HG03442 (cell line): ENCODE measurements at regions not wholly inside any gene's neighbourhood (a gene's known extent, or its start where the extent isn't known, plus 50 kb on each side); places are given as distances from the start of the nearest gene placed in this dataset.

Source experiments
- ATAC-seq: cut with Tn5 transposase; IDR thresholded peaks from one replicate; pipeline ENCODE4 v1.9.1; 2021; ENCODE audit warnings: mild to moderate bottlenecking, moderate library complexity; ENCODE audit not compliant: unreplicated experiment

DNA sequence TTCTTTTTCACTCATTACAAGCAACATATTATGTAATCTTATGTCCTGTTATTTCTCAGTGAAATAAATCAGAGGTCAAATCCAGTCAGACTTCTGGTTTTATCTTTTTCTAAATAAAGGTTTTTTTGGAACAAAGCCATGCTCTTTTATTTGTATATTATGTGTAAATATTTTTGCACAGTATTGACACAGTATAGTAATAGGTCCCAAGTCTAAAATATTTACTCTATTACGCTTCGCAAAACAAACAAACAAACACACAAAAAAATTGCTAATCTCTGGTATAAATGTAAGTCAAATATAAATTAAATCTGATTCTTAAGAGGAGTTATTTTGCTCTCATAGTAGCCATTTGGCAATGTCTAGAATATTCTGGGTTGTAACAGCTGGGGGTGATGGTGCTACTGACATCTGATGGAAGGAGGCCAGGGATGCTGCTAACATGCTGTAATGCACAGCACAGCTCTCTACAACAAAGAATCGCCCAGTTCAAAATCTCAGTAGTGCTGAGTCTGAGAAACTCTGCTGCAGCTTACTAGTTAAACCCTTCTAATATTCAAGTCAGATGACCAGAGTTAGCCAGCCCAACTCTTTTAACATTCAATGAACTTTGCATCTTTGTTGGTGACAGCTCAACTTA is 602.1 kb downstream of the RAB28 start:
- no peak for ATAC-seq

DNA sequence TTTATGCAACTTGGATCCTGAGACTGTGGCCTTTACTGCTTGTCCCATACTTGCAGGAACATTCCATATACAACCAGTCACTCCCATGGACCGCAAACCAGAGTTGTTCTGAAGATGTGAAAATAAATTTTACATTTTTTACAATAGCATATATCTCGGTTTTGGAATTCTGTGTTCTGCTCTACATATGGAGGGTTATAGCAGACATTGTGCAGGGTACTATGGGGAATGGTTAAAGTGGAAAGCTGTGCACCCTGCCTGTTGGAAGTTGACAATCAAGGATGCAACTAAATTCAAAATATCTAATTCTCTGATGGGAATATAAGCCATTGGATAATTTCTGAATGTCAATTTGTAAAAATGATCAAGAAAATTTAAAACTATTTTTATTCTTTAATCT is 603.3 kb downstream of the RAB28 start:
- ATAC-seq, result no peak

GRCh38 chr4:12879496-12879895 is 604.6 kb downstream of the RAB28 start:
- no peak for ATAC-seq

DNA sequence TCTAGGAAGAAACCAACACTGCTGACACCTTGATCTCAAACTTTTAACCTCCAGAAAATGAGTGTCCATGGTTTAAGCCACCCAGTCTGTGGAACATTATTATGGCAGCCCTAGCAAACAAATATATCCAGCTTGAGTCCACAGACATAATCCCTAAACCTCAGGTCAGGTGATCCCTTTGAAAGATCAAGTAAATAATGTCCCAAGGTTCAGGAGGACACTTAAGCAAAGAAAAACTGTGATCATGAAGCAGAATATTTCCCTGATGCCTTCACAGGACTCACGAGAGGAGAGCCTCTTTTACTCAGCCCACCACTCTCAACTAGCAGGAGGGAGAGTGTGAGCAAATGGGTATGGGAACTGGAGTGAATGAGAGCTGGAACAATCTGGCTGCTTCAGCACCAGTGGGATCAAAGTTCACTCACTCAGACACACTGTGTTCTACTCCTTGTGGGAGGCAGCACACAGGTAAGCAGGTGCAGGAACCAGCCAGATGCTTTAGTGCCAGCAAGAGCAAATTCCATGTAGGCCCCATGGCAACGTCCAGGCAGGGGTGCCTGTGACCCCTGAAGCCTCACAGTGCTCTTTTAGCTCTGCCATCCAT is 608.4 kb downstream of the RAB28 start:
- ATAC-seq, result no peak

- no peak for ATAC-seq
Measured at GRCh38 chr4:12873351-12873750, 610.8 kb downstream of the RAB28 start.

DNA sequence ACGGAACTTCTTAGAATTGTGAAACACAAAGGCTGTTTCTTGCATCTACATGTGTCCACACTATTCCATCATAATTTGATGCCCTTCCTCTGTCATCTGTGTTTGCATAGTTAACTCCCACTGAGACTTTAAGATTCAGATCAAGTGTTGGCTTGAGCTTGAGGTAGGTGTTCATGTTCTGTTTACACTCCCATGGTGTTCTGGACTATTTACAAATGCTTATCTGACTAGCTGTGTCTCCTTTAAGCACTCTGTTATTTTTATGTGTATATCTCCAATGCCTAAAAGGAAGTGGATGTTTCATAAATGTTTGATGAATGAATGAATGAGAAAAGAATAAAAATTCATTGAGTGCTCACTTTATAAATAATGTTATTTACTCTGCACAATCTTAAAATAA is 622.7 kb downstream of the RAB28 start:
- no peak for ATAC-seq

GRCh38 chr4:12852338-12853307 is 631.5 kb downstream of the RAB28 start:
- ATAC-seq, result no peak

GRCh38 chr4:12846368-12846767 is 637.8 kb downstream of the RAB28 start:
- no peak for ATAC-seq

DNA sequence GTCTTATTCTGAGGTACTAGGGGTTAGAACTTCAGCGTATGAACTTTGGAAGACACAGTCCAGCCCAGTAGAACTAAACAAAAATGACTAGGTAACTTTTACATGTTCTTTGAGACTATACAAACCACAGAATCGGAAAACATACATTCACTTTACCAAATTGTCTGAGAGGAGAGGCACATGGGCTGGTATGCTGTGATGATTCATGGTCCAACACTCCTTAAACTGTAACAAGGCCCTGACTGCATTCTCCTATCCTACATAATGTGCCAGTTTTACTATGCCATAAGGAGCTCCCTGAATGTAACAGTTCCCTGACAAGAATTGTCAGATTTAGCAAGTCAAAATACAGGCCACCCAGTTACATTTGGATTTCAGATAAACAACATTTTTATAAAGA is 640.0 kb downstream of the RAB28 start:
- ATAC-seq, result no peak

- ATAC-seq, result no peak
Measured at GRCh38 chr4:12827966-12828365, 656.2 kb downstream of the RAB28 start.

DNA sequence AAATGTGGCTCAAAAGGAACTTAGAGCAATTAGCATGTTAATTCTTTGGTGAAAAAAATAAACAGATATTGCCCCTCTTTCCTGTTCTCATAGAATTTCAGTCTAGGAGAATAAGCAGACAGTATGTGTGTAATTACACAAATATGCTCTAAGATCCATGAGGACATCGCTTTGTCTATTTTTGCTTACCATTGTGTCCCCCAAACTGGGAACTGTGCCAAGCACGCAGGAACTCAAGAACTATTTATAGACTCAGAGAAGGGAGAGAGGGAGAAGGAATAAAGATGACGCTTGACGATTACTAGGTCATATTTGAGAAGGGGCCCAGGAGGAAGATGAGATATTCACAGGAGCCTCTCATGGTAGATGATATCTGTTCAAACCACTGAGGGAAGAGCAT is 692.6 kb downstream of the RAB28 start:
- no peak for ATAC-seq

- no peak for ATAC-seq
Measured at GRCh38 chr4:12787261-12787660, 696.9 kb downstream of the RAB28 start.

GRCh38 chr4:12778706-12779105 is 705.4 kb downstream of the RAB28 start:
- no peak for ATAC-seq

DNA sequence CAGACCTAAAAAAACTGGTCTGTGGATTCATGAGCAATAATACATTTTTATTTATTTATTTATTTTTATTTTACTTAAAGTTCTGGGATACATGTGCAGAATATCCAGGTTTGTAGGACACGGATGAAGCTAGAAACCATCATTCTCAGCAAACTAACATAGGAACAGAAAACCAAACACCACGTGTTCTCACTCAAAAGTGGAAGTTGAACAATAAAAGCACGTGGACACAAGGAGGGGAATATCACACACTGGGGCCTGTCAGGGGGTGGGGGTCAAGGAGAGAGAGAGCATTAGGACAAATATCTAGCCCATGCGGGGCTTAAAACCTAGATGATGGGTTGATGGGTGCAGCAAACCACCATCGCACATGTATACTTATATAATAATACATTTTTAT is 705.9 kb downstream of the RAB28 start:
- no peak for ATAC-seq

DNA sequence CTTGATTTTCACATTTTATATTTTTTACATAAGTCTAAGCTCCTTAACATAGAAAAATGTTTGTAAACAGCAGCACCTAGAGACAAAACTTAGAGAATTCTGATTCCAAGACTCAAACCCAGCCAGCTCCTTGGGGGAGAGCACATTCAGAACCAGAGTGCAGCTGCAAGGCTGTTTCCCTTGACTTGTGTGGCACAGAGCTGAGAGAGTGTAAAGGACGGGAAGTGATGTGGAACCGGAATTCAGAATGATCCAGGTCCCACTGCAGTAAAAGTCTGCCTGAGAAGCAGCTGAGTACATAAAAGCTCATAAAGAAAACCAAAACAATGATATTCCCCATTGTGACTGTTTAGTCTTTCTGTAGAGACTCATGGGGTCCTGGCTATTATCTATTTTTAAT is 713.8 kb downstream of the RAB28 start:
- no peak for ATAC-seq

DNA sequence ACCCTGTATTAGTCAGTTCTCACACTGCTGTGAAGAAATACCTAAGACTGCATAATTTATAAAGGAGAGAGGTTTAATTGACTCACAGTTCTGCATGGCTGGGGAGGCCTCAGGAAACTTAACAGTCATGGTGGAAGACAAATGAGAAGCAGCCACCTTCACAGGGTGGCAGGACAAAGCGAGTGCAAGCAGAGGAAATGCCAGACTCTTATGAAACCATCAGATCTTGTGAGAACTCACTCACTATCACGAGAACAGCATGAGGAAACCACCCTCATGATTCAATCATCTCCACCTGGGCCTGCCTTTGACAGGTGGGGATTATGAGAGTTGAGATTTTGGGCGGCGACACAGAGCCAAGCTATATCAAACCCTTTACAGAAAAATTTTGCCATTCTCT is 722.4 kb downstream of the RAB28 start:
- no peak for ATAC-seq

GRCh38 chr4:12747154-12747553 is 737.0 kb downstream of the RAB28 start:
- ATAC-seq, result no peak

DNA sequence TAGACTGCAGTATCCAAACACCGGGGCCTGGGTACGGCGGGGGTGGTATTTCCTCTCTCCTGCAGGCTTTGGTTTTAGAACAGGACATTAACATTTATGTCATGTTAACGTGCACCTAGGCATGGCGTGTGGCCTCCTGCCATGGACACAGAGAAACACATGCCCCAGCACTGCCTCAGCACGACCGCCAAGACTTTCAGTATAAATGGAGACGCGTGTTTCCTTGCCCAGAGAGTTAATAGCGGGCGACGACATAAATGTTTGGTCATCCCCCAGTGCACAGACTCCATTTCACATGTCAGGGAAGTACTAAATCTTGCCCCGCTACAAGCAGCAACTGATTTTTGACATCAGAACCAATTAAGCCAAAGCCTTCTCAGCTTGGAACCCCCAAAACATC is 737.9 kb downstream of the RAB28 start:
- ATAC-seq, result no peak

DNA sequence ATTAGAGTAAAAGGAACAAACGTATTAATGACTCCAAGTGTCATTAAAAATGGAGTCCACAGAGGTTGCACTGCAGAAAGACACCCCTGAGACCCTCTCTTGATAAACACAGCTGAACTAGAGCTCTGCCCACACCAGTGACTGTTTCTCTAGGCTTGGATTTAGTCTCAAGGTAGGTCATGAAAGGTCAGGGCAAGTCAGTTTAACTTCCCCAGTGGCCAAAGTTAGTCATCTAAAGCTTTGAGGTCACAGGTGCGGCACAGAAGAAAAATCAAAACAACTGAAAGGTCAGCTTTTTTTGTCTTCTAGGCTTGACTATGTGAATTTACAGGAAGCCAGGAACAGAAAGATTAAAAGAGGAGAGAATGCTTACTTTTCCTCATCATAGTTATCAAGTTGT is 749.6 kb downstream of the RAB28 start:
- ATAC-seq, result peak; percentile 71

DNA sequence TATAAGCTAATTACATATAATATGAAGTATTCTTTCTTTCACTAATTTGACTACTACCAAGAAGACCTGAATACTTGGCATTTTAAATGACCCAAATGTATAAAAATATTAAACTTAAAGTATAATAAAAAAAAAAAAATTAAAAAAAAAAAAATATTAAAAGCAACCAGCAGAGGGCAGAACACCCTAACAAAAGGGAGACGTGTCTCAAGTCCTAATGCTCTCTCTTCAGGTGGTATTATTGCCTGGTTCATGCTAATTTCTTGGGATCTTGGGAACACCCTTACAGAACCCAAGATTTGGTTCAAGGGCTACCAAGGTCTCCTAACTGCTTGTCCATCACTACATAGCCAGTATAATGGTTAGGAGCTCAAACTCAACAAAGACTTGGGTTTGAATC is 754.8 kb downstream of the RAB28 start:
- no peak for ATAC-seq

- ATAC-seq, result no peak
Measured at GRCh38 chr4:12724510-12724909, 759.6 kb downstream of the RAB28 start.
